K562 (cell line): ENCODE measurements at regions not wholly inside any gene's neighbourhood (a gene's known extent, or its start where the extent isn't known, plus 50 kb on each side); places are given as distances from the start of the nearest gene placed in this dataset.

Experiments used
- ATAC-seq: fragments of 200-7000 bp; cut with Tn5 transposase; 3 replicates; pipeline ENCODE4 v1.9.1; 2020; ENCODE audit warnings: moderate library complexity
- BruUV-seq: library from RNA; stranded (reverse); fragments of 400-500 nt; replicated peaks from 2 replicates; lab custom pipeline; 2021; lab: Mats Ljungman, UMichigan
- CTCF ChIA-PET: fragments of 300-600 bp; formaldehyde crosslinking; extraction: SDS; loops from one replicate; lab custom pipeline; 2021; ENCODE audit warnings: low intra/inter-chr PET ratio; lab: Yijun Ruan, JAX
- POLR2A ChIA-PET: fragments of 300-600, 350-650 bp; sonication (Branson Sonifier 250); formaldehyde crosslinking; extraction: SDS; loops from one replicate; lab custom pipeline; 2021; ENCODE audit warnings: antibody characterized with exemption, inconsistent platforms; lab: Yijun Ruan, JAX
- DNase-seq, 4 experiments: peaks; one replicate each; pipeline versions ENCODE4 v3.0.0 to v3.0.0-alpha.2; 2011 to 2018; ENCODE audit warnings: low spot score in 3 of 4, mixed read lengths in 3 of 4; ENCODE audit errors: extremely low read depth in 1 of 4
- FAIRE-seq: peaks from 2 replicates; lab custom pipeline; 2011; peaks lifted over from hg19 to GRCh38; lab: Jason Lieb, UNC
- H2AFZ ChIP-seq: 2 replicates; pipeline ENCODE4 v1.6.0; 2011; ENCODE audit warnings: low read depth, low read length, control low read depth, inconsistent platforms
- H3K27ac ChIP-seq: fragments of 200-600 bp; 3 replicates; pipeline ENCODE4 v1.8.0; 2011; ENCODE audit warnings: low read depth, mild to moderate bottlenecking, control low read depth, inconsistent platforms, low read length, moderate library complexity, mixed read lengths; ENCODE audit errors: extremely low read depth
- H3K27me3 ChIP-seq, 2 experiments: fragments of 300-600 bp in 1 of 2; 2 replicates in 1 of 2; 3 replicates in 1 of 2; pipeline versions ENCODE4 v1.6.0 to v1.8.0; 2011; ENCODE audit warnings: inconsistent platforms in 2 of 2, low read length in 2 of 2, mild to moderate bottlenecking in 1 of 2, mixed read lengths in 1 of 2, moderate library complexity in 1 of 2; ENCODE audit not compliant: control insufficient read depth in 2 of 2, insufficient read depth in 2 of 2
- H3K36me3 ChIP-seq: fragments of 300-600 bp; 3 replicates; pipeline ENCODE4 v1.8.0; 2011; ENCODE audit warnings: mild to moderate bottlenecking, low read length, inconsistent platforms; ENCODE audit not compliant: control insufficient read depth, insufficient read depth
- H3K4me1 ChIP-seq, 2 experiments: fragments of 200-600 bp in 1 of 2; replicated peaks in 1 of 2; 2 replicates in 1 of 2; 3 replicates in 1 of 2; pipeline versions ENCODE4 v1.5.1 to v1.8.0; 2011; ENCODE audit warnings: inconsistent platforms in 2 of 2, low read length in 2 of 2, mild to moderate bottlenecking in 1 of 2, mixed read lengths in 1 of 2, moderate library complexity in 1 of 2; ENCODE audit not compliant: control insufficient read depth in 2 of 2, insufficient read depth in 2 of 2
- H3K4me2 ChIP-seq: 2 replicates; pipeline ENCODE4 v1.6.1; 2011; ENCODE audit warnings: low read length, control low read depth, inconsistent platforms, mixed read lengths; ENCODE audit not compliant: insufficient read depth
- H3K4me3 ChIP-seq: fragments of 200-600 bp; sonication (generic), shearing (Covaris generic); 2 replicates; pipeline ENCODE4 v1.5.1; 2016; ENCODE audit warnings: control low read depth, inconsistent platforms
- H3K79me2 ChIP-seq: fragments of 200-600 bp; 3 replicates; pipeline ENCODE4 v1.8.0; 2011; ENCODE audit warnings: low read length, inconsistent platforms; ENCODE audit not compliant: control insufficient read depth, insufficient read depth
- H3K9ac ChIP-seq, 2 experiments: 2 replicates each; pipeline versions ENCODE4 v1.6.0 to v1.6.1; 2011; ENCODE audit warnings: low read depth in 2 of 2, low read length in 2 of 2, control low read depth in 1 of 2, inconsistent platforms in 1 of 2, mild to moderate bottlenecking in 1 of 2, mixed read lengths in 1 of 2; ENCODE audit not compliant: insufficient read depth in 1 of 2
- H3K9me1 ChIP-seq: one replicate; pipeline ENCODE4 v1.6.0; 2011; ENCODE audit warnings: inconsistent platforms, mild to moderate bottlenecking, low read length, moderate library complexity; ENCODE audit not compliant: control insufficient read depth, insufficient read depth
- H3K9me3 ChIP-seq: replicated peaks from 2 replicates; pipeline ENCODE4 v1.5.1; 2011; ENCODE audit warnings: low read depth, low read length, inconsistent platforms; ENCODE audit not compliant: control insufficient read depth, insufficient read depth
- H4K20me1 ChIP-seq: replicated peaks from 2 replicates; pipeline ENCODE4 v1.6.1; 2011; ENCODE audit warnings: low read length, inconsistent platforms, mixed read lengths; ENCODE audit not compliant: control insufficient read depth, insufficient read depth
- CBX8 ChIP-seq: fragments of 200-600 bp; sonication (generic); IDR thresholded peaks from 2 replicates; pipeline ENCODE4 v1.6.1; 2012; ENCODE audit warnings: borderline replicate concordance, mixed run types, low read depth, mild to moderate bottlenecking, moderate library complexity, mixed read lengths, low read length, control low read depth, inconsistent platforms; ENCODE audit not compliant: poor library complexity, severe bottlenecking; ENCODE audit errors: extremely low read depth
- CREB3 ChIP-seq: fragments of 450-650 bp; conservative IDR thresholded peaks from 2 replicates; pipeline ENCODE4 v1.6.1; 2016; ENCODE audit warnings: missing genetic modification characterization, low read depth, mild to moderate bottlenecking, missing compliant biosample characterization, moderate library complexity
- GABPA ChIP-seq: fragments of 200-800 bp; sonication (Bioruptor generic); conservative IDR thresholded peaks from 2 replicates; pipeline ENCODE4 v1.6.1; 2016; ENCODE audit warnings: low read depth, missing genetic modification characterization, missing compliant biosample characterization
- HCFC1 ChIP-seq: IDR thresholded peaks from 2 replicates; pipeline ENCODE4 v1.6.1; 2012; ENCODE audit warnings: low read depth, low read length, improper control_type of control experiment
- MTA3 ChIP-seq: fragments of 450-650 bp; formaldehyde crosslinking; IDR thresholded peaks from 2 replicates; pipeline ENCODE4 v1.6.1; 2017; ENCODE audit warnings: mild to moderate bottlenecking, borderline replicate concordance
- SIN3B ChIP-seq: fragments of 450-650 bp; IDR thresholded peaks from 2 replicates; pipeline ENCODE4 v1.6.1; 2017; ENCODE audit warnings: low read depth, mild to moderate bottlenecking, moderate library complexity
- ZNF311 ChIP-seq: fragments of 250-450 bp; sonication (Bioruptor Pico); IDR thresholded peaks from 2 replicates; pipeline ENCODE4 v1.4.0; 2020; ENCODE audit warnings: mild to moderate bottlenecking, moderate library complexity
- WGBS: fragments of 100-300 bp; shearing (Covaris generic); methylation state at CpG from one replicate; pipeline ENCODE4 v1.1.6; 2016; ENCODE audit warnings: low coverage, mixed read lengths; ENCODE audit not compliant: insufficient coverage; ENCODE audit errors: missing lambda C conversion rate; 5-methylcytosine and 5-hydroxymethylcytosine counted together
- in situ Hi-C: fragments of 300-500 bp; cut with MboI; formaldehyde crosslinking; loops from 4 replicates; pipeline ENCODE4 v1.15.0; 2018; ENCODE audit warnings: inconsistent platforms, mixed read lengths
- intact Hi-C: fragments of 100-400 bp; cut with micrococcal nuclease; formaldehyde crosslinking; loops from 2 replicates; pipeline ENCODE4 v1.14.2; 2022
- TF ChIP-seq, protein P1 (sequence below): fragments of 450-650 bp; IDR thresholded peaks from 2 replicates; pipeline ENCODE4 v1.6.1; 2016; ENCODE audit warnings: mild to moderate bottlenecking

- in situ Hi-C loops (loop anchor here (10.0 kb wide), 1 partner anchor 177 kb away; the partner anchor contains the start of gene IGSF21), intact Hi-C loops (no loop called here)
- Histone ChIP-seq H3K9me1 (no peaks in the 10 kb centered on the region), H3K9ac (no peak overlapping the region), H3K27ac (no peak overlapping the region), H3K36me3 (no peaks in the 10 kb centered on the region), H3K79me2 (no peaks in the 10 kb centered on the region), H3K4me3 (no peak overlapping the region), H2AFZ (no peak overlapping the region), H3K4me2 (no peak overlapping the region), H3K27me3 (no peaks in the 10 kb centered on the region; a peak in 1 of 5 replicates), H4K20me1 (no peaks in the 10 kb centered on the region; the same call in none of the 2 replicates), H3K4me1 (no peaks in the 10 kb centered on the region), H3K9me3 (no peaks in the 10 kb centered on the region)
- FAIRE-seq (no peak), DNase-seq (no peak), ATAC-seq (no peak)
- TF ChIP-seq CBX8 = no peak
- TF ChIP-seq, protein P1, sequence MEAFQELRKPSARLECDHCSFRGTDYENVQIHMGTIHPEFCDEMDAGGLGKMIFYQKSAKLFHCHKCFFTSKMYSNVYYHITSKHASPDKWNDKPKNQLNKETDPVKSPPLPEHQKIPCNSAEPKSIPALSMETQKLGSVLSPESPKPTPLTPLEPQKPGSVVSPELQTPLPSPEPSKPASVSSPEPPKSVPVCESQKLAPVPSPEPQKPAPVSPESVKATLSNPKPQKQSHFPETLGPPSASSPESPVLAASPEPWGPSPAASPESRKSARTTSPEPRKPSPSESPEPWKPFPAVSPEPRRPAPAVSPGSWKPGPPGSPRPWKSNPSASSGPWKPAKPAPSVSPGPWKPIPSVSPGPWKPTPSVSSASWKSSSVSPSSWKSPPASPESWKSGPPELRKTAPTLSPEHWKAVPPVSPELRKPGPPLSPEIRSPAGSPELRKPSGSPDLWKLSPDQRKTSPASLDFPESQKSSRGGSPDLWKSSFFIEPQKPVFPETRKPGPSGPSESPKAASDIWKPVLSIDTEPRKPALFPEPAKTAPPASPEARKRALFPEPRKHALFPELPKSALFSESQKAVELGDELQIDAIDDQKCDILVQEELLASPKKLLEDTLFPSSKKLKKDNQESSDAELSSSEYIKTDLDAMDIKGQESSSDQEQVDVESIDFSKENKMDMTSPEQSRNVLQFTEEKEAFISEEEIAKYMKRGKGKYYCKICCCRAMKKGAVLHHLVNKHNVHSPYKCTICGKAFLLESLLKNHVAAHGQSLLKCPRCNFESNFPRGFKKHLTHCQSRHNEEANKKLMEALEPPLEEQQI = no peak
- BruUV-seq = no TSS peak
- POLR2A ChIA-PET = interaction anchor here (0.6 to 1.0 kb wide), 2 partner anchors 20 to 1311 kb away, joined by 3 to 5 read pairs; no protein-coding TSS in a partner anchor
- CTCF ChIA-PET = no interaction called here
- WGBS = 0% methylated on average over 7 of the region's 7 CpGs
Measured at GRCh38 chr1:17927952-17928351, 172.8 kb downstream of the ACTL8 start.

DNA sequence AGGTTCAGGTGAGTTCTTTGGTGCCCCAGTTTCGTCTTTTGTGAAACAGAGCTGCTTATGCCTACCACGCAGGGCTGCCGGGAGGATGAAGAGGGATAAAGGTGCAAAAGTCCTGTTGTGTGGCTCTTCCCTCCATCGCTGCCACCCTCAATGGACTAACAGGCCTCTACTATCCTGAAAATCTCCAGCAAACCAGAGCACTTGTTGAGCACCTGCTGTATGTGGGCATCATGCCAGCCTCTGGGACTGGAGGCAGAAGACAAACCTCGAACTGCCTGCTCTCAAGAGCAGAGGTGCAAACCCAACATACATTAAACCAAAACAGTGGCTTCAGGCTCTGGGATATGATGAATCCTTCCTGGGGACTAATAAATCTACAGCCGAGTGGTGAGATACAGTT is 174.1 kb downstream of the ACTL8 start:
- no peaks in the 10 kb centered on the region for H3K9me1 ChIP-seq
- no peak for TF ChIP-seq HCFC1
- TF ChIP-seq CREB3 = no peak
- TF ChIP-seq MTA3 = no peak
- no peak for TF ChIP-seq SIN3B
- TF ChIP-seq GABPA (tag) = no peak
- TF ChIP-seq ZNF311 (CRISPR knock-in tag) = no peak
- no peak overlapping the region for H3K27ac ChIP-seq
- BruUV-seq = no TSS peak
- H3K9me3 ChIP-seq = no peaks in the 10 kb centered on the region
- H2AFZ ChIP-seq = no peak overlapping the region
- H3K36me3 ChIP-seq = no peaks in the 10 kb centered on the region
- H3K4me3 ChIP-seq = no peak overlapping the region
- DNase-seq = no peak
- in situ Hi-C loops = loop anchor here (10.0 kb wide), 1 partner anchor 176 kb away; the partner anchor contains the start of gene IGSF21
- no peak for ATAC-seq
- ChIA-PET POLR2A (no interaction called here), CTCF (no interaction called here)
- intact Hi-C loops = no loop called here
- H3K79me2 ChIP-seq = no peaks in the 10 kb centered on the region
- no peak overlapping the region for H3K9ac ChIP-seq
- no peaks in the 10 kb centered on the region; the same call in 1 of the 2 replicates for H4K20me1 ChIP-seq
- peaks cover 0 to 4% of the 10 kb centered on the region in 2 experiments; a peak in 1 of 5 replicates for H3K27me3 ChIP-seq
- WGBS = 1% methylated on average over 6 of the region's 6 CpGs
- FAIRE-seq = no peak
- H3K4me2 ChIP-seq = no peak overlapping the region
- H3K4me1 ChIP-seq = no peaks in the 10 kb centered on the region
